ENCODE measurements at regions not wholly inside any gene's neighbourhood (a gene's known extent, or its start where the extent isn't known, plus 50 kb on each side); places are given as distances from the start of the nearest gene placed in this dataset.
"Not testable (repeated sequence)": the region's sequence is repeated elsewhere in the genome, so short reads cannot be mapped to it uniquely, and the experiment has no call there.

DNA sequence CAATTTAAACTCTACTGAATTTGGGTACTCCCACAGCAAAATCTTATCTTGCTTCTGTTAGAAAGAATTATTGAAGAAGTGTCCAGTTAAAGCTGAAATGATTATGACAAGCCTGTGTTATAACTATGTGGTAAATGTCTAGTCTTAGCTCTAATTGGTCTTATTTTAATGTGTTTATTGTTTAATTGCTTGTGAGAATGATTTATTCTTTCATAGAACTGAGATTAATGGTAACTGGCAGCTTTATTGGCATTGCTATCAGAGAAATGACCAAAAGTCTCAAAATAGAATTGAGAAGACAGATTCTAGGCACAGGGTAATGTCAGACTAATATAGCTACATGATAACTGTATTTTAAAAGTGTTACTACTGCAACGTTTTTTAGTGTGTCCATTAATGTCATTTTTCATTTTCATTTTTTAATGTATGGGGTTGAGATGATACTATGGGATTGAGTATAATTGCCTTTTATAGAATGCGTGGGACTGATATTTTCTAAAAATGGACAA lies 458.7 kb downstream of the AEBP2 start:
- Mint-ChIP-seq H3K9me3 (no peaks in the 10 kb centered on the region), H3K4me3 (no peak overlapping the region), H3K36me3 (ENCODE audit: low read depth) (no peaks in the 10 kb centered on the region), H3K4me1 (peaks cover 12% of the 10 kb centered on the region), H3K27me3 (no peaks in the 10 kb centered on the region), H3K27ac (no peak overlapping the region)
- ChIA-PET POLR2A (no interaction called here), CTCF (no interaction called here)
- DNase-seq = no peak

DNA sequence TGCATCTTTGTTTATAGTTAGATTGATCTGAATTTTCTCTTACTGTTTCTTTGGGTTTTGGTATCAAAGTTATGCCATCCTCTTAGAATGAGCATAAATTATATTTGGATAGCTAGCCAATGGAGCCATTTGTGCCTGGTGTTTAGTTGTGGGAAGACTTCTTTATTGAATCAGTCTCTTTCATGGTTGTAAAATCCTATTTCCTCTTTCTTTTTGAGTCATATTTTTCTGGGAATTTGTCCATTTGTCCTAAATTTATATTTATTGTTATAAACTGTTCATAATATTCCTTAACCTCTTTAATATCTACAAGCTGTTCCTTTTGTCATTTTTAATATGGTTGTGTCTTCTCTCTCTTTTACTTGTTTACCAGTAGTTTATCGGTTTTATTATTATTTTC lies 462.5 kb downstream of the AEBP2 start:
- H3K36me3 Mint-ChIP-seq (ENCODE audit: low read depth) = no peaks in the 10 kb centered on the region
- POLR2A ChIA-PET = no interaction called here
- H3K27ac Mint-ChIP-seq = no peak overlapping the region
- H3K9me3 Mint-ChIP-seq = no peaks in the 10 kb centered on the region
- H3K4me1 Mint-ChIP-seq = no peaks in the 10 kb centered on the region
- no peak overlapping the region for H3K4me3 Mint-ChIP-seq
- no peaks in the 10 kb centered on the region for H3K27me3 Mint-ChIP-seq
- DNase-seq = no peak
- CTCF ChIA-PET = interaction anchor here (0.7 kb wide), 1 partner anchor 143 kb away, joined by 3 read pairs; no protein-coding TSS in a partner anchor

DNA sequence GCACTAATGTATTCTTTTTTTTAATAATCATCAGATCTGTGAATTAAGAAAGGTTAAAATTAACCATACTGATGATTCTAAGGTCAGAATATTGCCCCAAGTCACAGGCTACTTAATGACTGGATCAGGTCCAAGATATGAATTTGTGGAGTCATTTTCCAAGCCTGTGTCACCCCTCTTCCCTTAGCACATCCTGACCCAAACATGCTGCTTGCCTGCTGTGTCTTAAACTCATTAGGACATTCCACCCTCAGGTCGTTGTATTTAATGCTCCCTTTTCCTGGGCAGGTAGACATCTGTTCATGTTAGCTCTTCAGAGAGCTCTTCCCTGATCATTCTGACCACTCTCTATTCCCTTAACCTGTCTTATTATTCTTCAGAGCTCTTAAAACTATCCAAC lies 463.5 kb upstream of the PDE3A start:
- DNase-seq = no peak
- H3K27ac Mint-ChIP-seq = no peak overlapping the region
- no peaks in the 10 kb centered on the region for H3K36me3 Mint-ChIP-seq (ENCODE audit: low read depth)
- CTCF ChIA-PET = no interaction called here
- H3K27me3 Mint-ChIP-seq = no peaks in the 10 kb centered on the region
- H3K9me3 Mint-ChIP-seq = no peaks in the 10 kb centered on the region
- no peak overlapping the region for H3K4me3 Mint-ChIP-seq
- no peaks in the 10 kb centered on the region for H3K4me1 Mint-ChIP-seq
- POLR2A ChIA-PET = no interaction called here

DNA sequence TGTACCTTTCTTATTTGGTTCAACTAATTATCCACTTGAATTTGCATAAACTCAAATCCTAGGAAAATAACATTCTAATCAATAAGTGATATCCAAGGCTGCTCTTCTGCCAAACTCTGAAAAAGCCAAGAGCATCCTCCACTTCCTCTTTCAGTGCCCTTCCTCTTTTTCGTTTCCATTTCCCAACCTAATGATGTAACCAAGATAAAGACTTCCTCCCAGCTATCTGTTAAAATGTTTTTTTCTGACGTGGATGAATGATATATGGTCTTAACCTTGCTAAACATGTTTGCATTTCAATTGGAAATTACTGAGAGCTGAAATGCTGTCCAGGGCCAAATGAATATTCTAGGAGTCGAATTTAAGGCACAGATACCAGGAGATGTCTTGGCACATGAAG lies 459.5 kb upstream of the PDE3A start:
- no peak overlapping the region for H3K4me3 Mint-ChIP-seq
- POLR2A ChIA-PET = no interaction called here
- H3K9me3 Mint-ChIP-seq = no peaks in the 10 kb centered on the region
- no peaks in the 10 kb centered on the region for H3K27me3 Mint-ChIP-seq
- H3K36me3 Mint-ChIP-seq (ENCODE audit: low read depth) = no peaks in the 10 kb centered on the region
- CTCF ChIA-PET = no interaction called here
- DNase-seq = no peak
- no peak overlapping the region for H3K27ac Mint-ChIP-seq
- no peaks in the 10 kb centered on the region for H3K4me1 Mint-ChIP-seq

DNA sequence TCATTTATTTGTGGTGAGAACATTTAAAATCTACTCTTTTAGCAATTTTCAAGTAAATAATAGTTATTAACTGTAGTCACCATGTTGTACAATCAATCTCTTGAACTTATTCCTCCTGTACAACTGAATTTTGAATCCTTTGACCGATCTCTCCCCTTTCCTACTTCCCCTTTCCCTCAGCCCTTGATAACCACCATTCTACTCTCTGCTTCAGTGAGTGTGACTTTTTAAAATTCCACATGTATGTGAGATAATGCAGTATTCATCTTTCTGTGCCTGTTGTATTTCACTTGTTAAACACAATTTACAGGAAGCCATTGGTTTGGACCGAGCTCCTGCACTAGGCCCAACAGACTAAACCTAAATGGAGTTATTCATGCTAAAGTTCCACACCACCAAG lies 458.9 kb upstream of the PDE3A start:
- H3K36me3 Mint-ChIP-seq (ENCODE audit: low read depth) = no peaks in the 10 kb centered on the region
- DNase-seq = no peak
- no peaks in the 10 kb centered on the region for H3K27me3 Mint-ChIP-seq
- H3K4me1 Mint-ChIP-seq = no peaks in the 10 kb centered on the region
- ChIA-PET POLR2A (no interaction called here), CTCF (no interaction called here)
- no peaks in the 10 kb centered on the region for H3K9me3 Mint-ChIP-seq
- no peak overlapping the region for H3K4me3 Mint-ChIP-seq
- no peak overlapping the region for H3K27ac Mint-ChIP-seq

DNA sequence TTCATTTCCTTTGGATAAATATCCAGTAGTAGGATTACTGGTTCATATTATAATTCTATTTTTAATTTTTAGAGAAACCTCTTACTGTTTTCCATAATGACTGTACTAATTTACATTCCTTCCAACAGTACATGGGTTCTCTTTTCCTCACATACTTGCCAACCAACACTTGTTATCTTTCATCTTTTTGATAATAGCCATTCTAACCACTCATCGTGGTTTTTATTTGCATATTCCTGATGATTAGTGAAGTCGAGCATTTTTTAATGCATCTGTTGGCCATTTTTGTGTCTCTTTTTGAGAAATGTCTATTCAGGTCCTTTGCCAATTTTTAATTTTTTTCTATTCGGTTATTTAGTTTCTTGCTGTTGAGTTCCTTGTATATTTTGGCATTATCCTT lies 457.7 kb upstream of the PDE3A start:
- ChIA-PET CTCF (no interaction called here), POLR2A (no interaction called here)
- Mint-ChIP-seq H3K27ac (no peak overlapping the region), H3K27me3 (no peaks in the 10 kb centered on the region), H3K9me3 (no peaks in the 10 kb centered on the region), H3K36me3 (ENCODE audit: low read depth) (no peaks in the 10 kb centered on the region), H3K4me1 (no peaks in the 10 kb centered on the region), H3K4me3 (no peak overlapping the region)
- no peak for DNase-seq

DNA sequence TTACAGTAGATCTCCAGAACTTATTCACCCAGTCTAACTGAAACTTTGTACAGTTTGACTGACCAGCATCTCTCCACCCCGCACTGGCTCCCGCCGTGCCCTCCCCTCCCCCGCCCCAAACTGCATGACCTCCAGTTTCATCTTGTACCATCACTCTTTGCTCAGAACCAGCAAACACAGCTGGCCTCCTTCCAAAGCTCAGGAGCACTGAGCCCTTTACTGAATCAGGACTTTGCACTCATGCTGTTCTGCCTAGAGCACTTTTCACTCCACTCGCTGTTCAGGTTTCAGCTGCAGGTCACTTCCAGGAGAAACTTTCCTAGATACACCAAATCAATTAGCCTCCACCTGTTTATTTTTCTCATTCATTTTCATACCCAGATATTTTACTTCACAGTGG lies 455.3 kb upstream of the PDE3A start:
- ChIA-PET CTCF (no interaction called here), POLR2A (no interaction called here)
- no peaks in the 10 kb centered on the region for H3K27me3 Mint-ChIP-seq
- H3K27ac Mint-ChIP-seq = no peak overlapping the region
- no peaks in the 10 kb centered on the region for H3K4me1 Mint-ChIP-seq
- no peak overlapping the region for H3K4me3 Mint-ChIP-seq
- no peak for DNase-seq
- no peaks in the 10 kb centered on the region for H3K9me3 Mint-ChIP-seq
- no peaks in the 10 kb centered on the region for H3K36me3 Mint-ChIP-seq (ENCODE audit: low read depth)

DNA sequence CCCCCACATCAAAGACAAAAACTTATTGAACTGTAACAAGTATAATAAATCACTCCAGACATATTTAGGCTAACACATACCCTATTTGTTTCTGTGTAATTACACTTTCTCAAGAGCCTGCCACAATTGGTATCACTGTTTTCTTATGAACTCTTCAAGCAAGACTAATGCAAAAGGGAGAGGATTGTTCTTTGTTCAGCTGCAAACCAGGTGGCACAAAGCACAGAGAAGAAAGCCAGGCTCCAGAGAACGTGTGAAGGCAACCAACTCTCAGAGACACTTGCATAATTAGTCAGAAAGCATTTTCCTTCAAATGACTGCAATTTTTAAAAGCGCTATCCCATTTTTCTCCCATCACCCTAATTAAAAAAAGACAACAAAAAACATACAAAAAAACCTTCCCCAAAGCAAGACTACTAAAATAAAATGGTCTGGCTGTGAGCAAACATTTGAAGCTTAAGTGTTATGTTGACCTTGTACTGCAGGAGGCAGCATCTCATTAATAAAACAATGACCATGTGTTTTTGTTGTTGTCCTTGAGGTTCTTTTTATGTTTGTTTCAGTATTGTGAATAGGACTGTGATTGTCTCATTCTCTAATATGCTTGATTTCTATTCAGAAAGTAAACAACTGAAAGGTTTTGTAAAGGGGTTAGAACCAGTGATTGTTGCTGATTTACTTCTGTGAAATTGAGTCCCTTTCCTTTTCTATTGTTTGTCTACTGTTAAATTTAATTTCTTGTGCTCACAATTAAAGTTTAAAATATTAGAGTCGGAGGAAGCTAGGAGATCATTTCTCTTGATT lies 452.7 kb upstream of the PDE3A start:
- DNase-seq = no peak
- H3K27me3 Mint-ChIP-seq = peaks cover 1% of the 10 kb centered on the region
- CTCF ChIA-PET = no interaction called here

DNA sequence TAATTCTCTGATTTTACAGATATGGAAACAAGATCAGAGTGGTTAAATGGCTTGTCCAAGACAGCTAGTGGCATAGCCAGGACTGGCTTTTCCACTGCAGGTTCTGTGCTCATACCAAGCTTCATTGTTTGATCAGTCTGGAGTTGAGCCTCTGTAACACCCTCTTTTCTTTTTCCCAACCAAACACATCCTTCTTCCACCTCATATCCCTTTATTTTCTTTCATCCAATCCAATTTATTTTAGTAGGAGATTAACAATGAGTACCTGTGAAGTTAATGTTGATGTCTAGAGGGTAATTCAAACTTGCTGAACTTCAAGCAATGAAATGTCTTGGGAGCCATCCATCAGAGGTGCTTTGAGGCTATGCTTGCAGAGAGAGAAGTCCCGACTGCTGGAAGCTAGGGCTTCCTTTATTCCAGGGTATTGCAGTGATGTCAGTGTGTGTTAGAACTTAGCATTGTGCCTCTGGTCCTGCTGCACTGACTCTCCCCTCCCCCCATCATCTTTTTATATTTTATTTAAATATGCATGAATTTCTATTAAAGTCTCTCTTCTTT lies 452.1 kb upstream of the PDE3A start:
- no peaks in the 10 kb centered on the region for H3K4me1 Mint-ChIP-seq
- DNase-seq = no peak
- H3K4me3 Mint-ChIP-seq = no peak overlapping the region
- no peaks in the 10 kb centered on the region for H3K9me3 Mint-ChIP-seq
- peaks cover 1% of the 10 kb centered on the region for H3K27me3 Mint-ChIP-seq
- no peaks in the 10 kb centered on the region for H3K36me3 Mint-ChIP-seq (ENCODE audit: low read depth)
- CTCF ChIA-PET = interaction anchor here (1.3 kb wide), 1 partner anchor 47 kb away, joined by 4 read pairs; no protein-coding TSS in a partner anchor
- H3K27ac Mint-ChIP-seq = no peak overlapping the region
- POLR2A ChIA-PET = no interaction called here

More for the DNA sequence above, 452.7 kb upstream of the PDE3A start:
- Mint-ChIP-seq H3K9me3 (no peaks in the 10 kb centered on the region), H3K36me3 (ENCODE audit: low read depth) (no peaks in the 10 kb centered on the region), H3K4me1 (no peaks in the 10 kb centered on the region), H3K27ac (no peak overlapping the region), H3K4me3 (no peak overlapping the region)
- POLR2A ChIA-PET = no interaction called here

DNA sequence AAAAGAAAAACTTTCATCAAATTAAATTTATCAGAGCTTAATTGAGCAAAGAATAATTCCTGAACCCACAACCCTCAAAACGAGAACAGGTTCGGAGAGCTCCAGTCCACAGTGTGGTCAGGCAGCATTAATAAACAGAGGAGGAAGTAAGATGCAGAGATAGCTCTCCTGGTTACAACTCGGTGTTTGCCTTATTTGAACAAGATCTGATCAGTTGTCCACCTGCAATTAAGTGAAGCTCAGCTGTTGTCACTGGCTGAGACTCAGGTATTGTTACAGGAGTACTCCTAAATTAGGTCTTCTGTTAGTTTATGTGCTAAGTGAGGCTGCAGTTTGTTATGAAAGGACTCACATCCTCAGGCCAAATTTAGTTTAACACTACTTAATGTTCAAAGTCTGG lies 451.4 kb upstream of the PDE3A start:
- H3K9me3 Mint-ChIP-seq = no peaks in the 10 kb centered on the region
- H3K27ac Mint-ChIP-seq = no peak overlapping the region
- H3K27me3 Mint-ChIP-seq = peaks cover 3% of the 10 kb centered on the region

DNA sequence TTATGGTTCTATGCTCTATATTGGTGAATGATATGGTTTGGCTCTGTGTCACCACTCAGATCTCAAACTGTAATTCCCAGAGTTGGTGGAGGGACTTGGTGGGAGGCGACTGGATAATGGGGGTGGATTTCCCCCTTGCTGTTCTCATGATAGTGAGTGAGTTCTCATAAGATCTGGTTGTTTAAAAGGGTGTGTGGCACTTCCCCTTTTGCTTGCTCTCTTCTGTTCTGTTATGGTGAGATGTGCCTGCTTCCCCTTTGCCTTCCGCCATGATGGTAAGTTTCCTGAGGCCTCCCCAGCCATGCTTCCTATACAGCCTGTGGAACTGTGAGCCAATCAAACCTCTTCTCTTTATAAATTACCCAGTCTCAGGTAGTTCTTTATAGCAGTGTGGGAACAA lies 446.6 kb upstream of the PDE3A start:
- H3K4me1 Mint-ChIP-seq; POLR2A ChIA-PET; H3K9me3 Mint-ChIP-seq; H3K36me3 Mint-ChIP-seq (ENCODE audit: low read depth); CTCF ChIA-PET; H3K27ac Mint-ChIP-seq; DNase-seq; H3K27me3 Mint-ChIP-seq; H3K4me3 Mint-ChIP-seq: not testable (repeated sequence)

More for the DNA sequence above, 451.4 kb upstream of the PDE3A start:
- ChIA-PET CTCF (interaction anchor here (0.5 to 1.3 kb wide), 2 partner anchors 46 to 348 kb away, joined by 4 read pairs; no protein-coding TSS in a partner anchor), POLR2A (no interaction called here)
- Mint-ChIP-seq H3K36me3 (ENCODE audit: low read depth) (no peaks in the 10 kb centered on the region), H3K4me1 (no peaks in the 10 kb centered on the region), H3K4me3 (no peak overlapping the region)
- DNase-seq = no peak

DNA sequence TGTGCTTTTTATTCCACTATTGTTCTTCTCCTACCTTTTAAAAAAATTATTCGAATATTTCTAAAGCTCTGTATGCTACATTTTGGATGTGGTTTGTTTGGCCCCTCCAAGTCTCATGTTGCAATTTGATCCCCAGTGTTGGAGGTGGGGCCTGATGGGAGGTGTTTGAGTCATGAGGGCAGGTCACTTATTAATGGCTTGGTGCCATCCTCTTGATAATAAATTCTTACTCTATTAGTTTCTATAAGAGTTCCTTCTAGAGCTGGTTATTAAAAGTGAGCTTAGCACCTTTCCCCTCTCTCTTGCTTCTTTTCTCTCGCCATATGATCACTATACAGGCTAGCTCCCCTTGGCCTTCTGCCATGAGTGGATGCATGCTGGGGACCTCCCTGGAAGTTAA lies 445.6 kb upstream of the PDE3A start:
- ChIA-PET POLR2A (no interaction called here), CTCF (no interaction called here)
- Mint-ChIP-seq H3K4me1 (no peaks in the 10 kb centered on the region), H3K36me3 (ENCODE audit: low read depth) (no peaks in the 10 kb centered on the region), H3K27me3 (peaks cover 10% of the 10 kb centered on the region), H3K9me3 (no peaks in the 10 kb centered on the region), H3K4me3 (no peak overlapping the region), H3K27ac (no peak overlapping the region)
- DNase-seq = no peak

DNA sequence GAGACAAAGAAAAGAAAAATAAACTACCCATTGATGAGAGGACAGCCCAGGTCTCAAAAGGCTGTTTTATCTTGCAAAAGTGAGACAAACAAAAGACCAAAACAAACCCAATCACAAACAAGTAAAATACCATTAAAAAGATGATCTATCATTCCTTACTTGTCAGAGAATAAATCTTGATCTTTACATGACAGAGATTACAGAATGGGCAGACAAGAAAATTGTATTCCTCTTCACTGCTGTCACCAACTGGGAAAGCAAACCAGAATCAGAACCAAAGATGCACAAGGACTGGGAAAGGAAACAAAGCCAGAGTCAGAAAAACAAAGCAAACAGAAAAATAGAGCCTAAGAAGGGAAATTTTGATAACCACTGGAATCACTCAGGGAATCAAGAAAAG lies 444.0 kb upstream of the PDE3A start:
- DNase-seq = no peak
- CTCF ChIA-PET = no interaction called here
- Mint-ChIP-seq H3K27me3 (peaks cover 8% of the 10 kb centered on the region), H3K36me3 (ENCODE audit: low read depth) (no peaks in the 10 kb centered on the region), H3K27ac (no peak overlapping the region), H3K9me3 (no peaks in the 10 kb centered on the region), H3K4me1 (no peaks in the 10 kb centered on the region), H3K4me3 (no peak overlapping the region)
- POLR2A ChIA-PET = no interaction called here

DNA sequence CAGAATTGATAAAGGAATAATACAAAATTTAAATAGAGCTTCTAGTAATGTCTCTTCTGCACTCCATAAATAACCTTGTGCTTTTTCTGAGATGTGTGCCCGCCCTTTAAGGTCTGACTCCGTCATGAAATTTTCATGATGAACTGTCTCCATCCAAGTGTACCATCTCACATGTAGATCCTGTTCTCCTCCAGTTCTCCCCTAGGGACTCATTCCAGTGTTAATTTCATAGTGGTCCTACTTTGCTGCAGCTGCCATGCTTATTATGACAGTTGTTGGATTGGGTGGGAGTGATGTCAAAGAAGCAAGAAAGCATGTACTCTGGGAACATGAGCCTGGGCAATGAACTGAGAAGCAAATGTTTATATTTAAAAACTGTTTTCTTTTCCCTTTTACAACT lies 442.5 kb upstream of the PDE3A start:
- DNase-seq = no peak
- POLR2A ChIA-PET = no interaction called here
- Mint-ChIP-seq H3K9me3 (no peaks in the 10 kb centered on the region), H3K4me1 (no peaks in the 10 kb centered on the region), H3K4me3 (no peak overlapping the region), H3K27ac (no peak overlapping the region), H3K36me3 (ENCODE audit: low read depth) (no peaks in the 10 kb centered on the region), H3K27me3 (peaks cover 8% of the 10 kb centered on the region)
- CTCF ChIA-PET = no interaction called here
